D721Med (cell line): ENCODE measurements at regions not wholly inside any gene's neighbourhood (a gene's known extent, or its start where the extent isn't known, plus 50 kb on each side); places are given as distances from the start of the nearest gene placed in this dataset.

Experiments
- DNase-seq: peaks from one replicate; pipeline ENCODE4 v3.0.0; 2011; ENCODE audit warnings: low spot score; ENCODE audit not compliant: insufficient read length
- FAIRE-seq: peaks from 2 replicates; lab custom pipeline; 2011; peaks lifted over from hg19 to GRCh38; lab: Jason Lieb, UNC
- TF ChIP-seq, protein P1 (sequence below): IDR thresholded peaks from 2 replicates; pipeline ENCODE4 v1.5.1; 2012; ENCODE audit warnings: mild to moderate bottlenecking, control low read depth; ENCODE audit not compliant: insufficient read depth; ENCODE audit errors: missing control alignments

GRCh38 chr2:200172521-200172920, 134.0 kb upstream of the SPATS2L start:
- no peak for DNase-seq
- no peak for FAIRE-seq
- TF ChIP-seq, protein P1, sequence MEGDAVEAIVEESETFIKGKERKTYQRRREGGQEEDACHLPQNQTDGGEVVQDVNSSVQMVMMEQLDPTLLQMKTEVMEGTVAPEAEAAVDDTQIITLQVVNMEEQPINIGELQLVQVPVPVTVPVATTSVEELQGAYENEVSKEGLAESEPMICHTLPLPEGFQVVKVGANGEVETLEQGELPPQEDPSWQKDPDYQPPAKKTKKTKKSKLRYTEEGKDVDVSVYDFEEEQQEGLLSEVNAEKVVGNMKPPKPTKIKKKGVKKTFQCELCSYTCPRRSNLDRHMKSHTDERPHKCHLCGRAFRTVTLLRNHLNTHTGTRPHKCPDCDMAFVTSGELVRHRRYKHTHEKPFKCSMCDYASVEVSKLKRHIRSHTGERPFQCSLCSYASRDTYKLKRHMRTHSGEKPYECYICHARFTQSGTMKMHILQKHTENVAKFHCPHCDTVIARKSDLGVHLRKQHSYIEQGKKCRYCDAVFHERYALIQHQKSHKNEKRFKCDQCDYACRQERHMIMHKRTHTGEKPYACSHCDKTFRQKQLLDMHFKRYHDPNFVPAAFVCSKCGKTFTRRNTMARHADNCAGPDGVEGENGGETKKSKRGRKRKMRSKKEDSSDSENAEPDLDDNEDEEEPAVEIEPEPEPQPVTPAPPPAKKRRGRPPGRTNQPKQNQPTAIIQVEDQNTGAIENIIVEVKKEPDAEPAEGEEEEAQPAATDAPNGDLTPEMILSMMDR: no peak

DNA sequence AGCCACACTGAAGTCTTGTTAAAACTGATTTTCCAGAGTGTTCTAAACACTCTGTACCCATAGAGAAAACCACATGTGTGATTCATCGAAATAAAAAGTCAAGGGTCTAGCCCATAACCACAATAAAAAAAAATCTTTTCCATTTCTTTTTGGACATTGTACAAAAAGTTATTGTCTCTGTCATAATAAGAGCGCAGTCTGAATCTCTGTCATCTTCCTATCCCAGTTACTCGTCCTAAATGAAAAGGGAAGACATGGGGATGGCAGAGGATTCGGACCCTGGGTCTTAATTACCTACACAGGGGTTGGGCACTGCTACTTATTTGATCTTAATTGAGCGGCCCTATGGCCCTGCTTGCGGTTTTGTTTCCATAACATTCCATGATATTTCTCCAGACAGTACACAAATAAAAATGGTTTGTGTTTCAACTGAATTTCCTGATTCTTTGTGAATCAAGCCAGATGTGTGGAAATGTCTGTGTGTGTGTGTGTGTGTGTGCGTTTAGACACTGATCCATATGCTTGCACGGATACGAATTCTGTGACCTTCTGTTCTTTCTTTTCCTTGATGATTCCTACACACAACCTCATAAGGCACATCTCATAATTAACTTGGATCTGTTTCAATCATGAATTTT, 133.4 kb upstream of the SPATS2L start:
- TF ChIP-seq, protein P1: no peak
- DNase-seq: no peak
- FAIRE-seq: no peak

DNA sequence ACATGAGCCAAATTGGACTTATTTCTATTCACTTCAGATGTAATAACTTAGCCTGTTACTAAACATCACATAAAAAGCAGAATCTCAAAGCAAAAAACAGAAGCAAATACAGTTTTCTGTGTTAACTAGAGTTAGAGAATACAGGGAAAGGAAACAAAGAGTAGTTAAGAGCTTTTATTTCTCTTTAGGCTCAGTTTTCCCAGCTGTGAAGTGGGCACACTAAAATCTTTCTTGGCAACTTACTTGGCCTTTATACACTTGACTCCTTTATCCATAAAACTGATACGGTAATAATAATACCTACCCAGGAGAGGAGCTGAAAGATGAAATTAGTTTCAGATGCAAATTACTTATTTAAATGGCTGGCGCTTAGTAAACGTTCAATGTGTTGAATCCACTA, 132.8 kb upstream of the SPATS2L start:
- TF ChIP-seq, protein P1: no peak
- DNase-seq (no peak), FAIRE-seq (no peak)

DNA sequence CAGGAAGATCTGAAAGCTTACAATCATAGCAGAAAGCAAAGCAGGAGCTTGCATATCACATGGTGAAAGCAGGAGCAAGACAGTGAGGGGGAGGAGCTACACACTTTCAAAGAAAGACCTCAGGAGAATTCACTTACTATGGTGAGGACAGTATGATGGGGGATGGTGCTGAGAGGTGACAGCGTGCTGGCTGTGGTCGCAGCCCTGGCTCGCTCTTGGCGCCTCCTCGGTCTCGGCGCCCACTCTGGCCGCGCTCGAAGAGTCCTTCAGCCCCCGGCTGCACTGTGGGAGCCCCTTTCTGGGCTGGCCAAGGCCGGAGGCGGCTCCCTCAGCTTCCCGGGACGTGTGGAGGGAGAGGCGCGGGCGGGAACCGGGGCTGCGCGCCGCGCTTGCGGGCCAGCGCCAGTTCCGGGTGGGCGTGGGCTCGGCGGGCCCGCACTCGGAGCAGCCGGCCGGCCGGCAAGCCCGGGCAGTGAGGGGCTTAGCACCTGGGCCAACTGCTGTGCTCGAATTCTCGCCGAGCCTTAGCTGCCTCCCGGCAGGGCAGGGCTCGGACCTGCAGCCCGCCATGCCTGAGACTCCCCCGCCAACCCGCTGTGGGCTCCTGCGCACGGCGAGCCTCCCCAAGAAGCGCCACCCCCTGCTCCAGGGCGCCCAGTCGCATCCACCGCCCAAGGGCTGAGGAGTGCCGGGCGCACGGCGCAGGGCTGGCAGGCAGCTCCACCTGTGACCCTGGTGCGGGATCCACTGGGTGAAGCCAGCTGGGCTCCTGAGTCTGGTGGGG, 131.9 kb upstream of the SPATS2L start:
- FAIRE-seq (no peak), DNase-seq (no peak)
- TF ChIP-seq, protein P1: no peak

DNA sequence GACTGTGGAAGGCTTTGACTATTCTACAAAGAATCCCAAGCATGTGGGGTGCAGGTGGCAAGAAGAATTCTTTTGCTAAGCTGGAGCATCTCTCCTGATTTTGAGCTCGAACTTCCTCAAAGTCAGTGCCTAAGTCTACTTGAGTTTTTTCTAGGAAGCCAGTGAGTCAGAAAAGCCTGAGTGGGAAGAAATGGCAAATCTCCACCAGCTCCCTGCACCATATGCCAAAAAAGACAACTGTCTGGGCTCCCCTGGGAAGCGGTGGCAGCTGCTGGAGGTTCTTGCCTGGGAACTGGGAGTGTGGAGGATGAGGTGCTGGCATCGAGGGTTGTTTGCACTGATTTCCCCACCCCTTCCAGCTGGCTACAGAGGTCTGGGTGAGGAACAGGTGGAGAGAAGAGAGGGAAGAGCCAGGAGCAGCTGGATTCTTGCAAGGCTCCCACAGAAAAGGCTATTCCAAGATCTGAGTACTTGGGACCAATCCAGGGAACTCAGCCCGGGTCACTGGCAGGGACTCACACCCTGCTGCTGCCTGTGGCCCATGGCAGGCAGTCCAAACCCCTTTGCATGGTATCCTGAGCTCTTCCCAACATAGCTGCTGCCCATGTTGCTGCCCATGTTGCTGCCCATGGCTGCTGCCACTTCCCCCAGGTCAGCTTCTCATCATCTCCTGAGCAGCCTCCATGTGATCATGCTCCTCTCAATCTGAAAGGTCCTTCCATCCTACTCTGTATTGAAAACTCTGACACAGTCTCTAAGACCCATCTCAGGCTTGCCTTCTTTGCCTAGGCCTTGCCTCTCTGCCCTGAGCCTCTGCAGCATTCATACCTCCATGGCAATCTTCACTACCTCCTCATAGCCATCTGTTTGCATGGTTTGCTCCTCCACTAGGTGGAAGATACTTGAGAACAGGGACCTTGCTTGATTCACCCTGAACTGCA, 128.3 kb upstream of the SPATS2L start:
- FAIRE-seq (no peak), DNase-seq (no peak)
- TF ChIP-seq, protein P1: no peak

GRCh38 chr2:200179151-200179550, 127.3 kb upstream of the SPATS2L start:
- TF ChIP-seq, protein P1: no peak
- DNase-seq (no peak), FAIRE-seq (no peak)
